GM12878 (cell line): ENCODE measurements at regions not wholly inside any gene's neighbourhood (a gene's known extent, or its start where the extent isn't known, plus 50 kb on each side); places are given as distances from the start of the nearest gene placed in this dataset.

Experiments used
- ATAC-seq: fragments of 200-7000 bp; cut with Tn5 transposase; 3 replicates; pipeline ENCODE4 v1.9.1; 2020; ENCODE audit warnings: mild to moderate bottlenecking, moderate library complexity
- BruUV-seq: library from RNA; stranded (reverse); fragments of 400-500 nt; replicated peaks from 2 replicates; lab custom pipeline; 2021; lab: Mats Ljungman, UMichigan
- CTCF ChIA-PET: fragments of 300-600 bp; sonication (Branson Sonifier 250); formaldehyde crosslinking; extraction: SDS; loops from one replicate; lab custom pipeline; 2021; ENCODE audit warnings: inconsistent platforms; lab: Yijun Ruan, JAX
- POLR2A ChIA-PET: fragments of 350-600 bp; formaldehyde crosslinking; extraction: SDS; loops from one replicate; lab custom pipeline; 2021; ENCODE audit warnings: inconsistent platforms; lab: Charles Lee
- RAD21 ChIA-PET: fragments of 300-600 bp; sonication (Branson Sonifier 250); formaldehyde crosslinking; loops from one replicate; lab custom pipeline; 2023; ENCODE audit warnings: antibody characterized with exemption; ENCODE audit not compliant: unreplicated experiment; lab: Charles Lee
- SMC1A ChIA-PET: fragments of 300-600 bp; sonication (Branson Sonifier 250); formaldehyde crosslinking; loops from one replicate; lab custom pipeline; 2023; ENCODE audit not compliant: unreplicated experiment, uncharacterized antibody; lab: Charles Lee
- DNase-seq: peaks from one replicate; pipeline ENCODE4 v3.0.0-alpha.2; 2011; ENCODE audit warnings: low read depth, low spot score
- FAIRE-seq: peaks from 3 replicates; lab custom pipeline; 2011; peaks lifted over from hg19 to GRCh38; lab: Jason Lieb, UNC
- H2AFZ ChIP-seq: 2 replicates; pipeline ENCODE4 v1.6.0; 2011; ENCODE audit warnings: low read depth, low read length, control low read depth; ENCODE audit not compliant: control insufficient read depth
- H3K27ac ChIP-seq: 2 replicates; pipeline ENCODE4 v1.5.1; 2011; ENCODE audit warnings: control low read depth; ENCODE audit not compliant: control insufficient read depth, insufficient read depth
- H3K27me3 ChIP-seq, 2 experiments: replicated peaks in 1 of 2; 2 replicates each; pipeline versions ENCODE4 v1.6.0 to v1.6.1; 2011; ENCODE audit warnings: low read length in 1 of 2; ENCODE audit not compliant: control insufficient read depth in 2 of 2, insufficient read depth in 2 of 2
- H3K36me3 ChIP-seq, 2 experiments: 2 replicates each; pipeline ENCODE4 v1.5.1; 2011; ENCODE audit warnings: low read length in 1 of 2; ENCODE audit not compliant: control insufficient read depth in 2 of 2, insufficient read depth in 2 of 2
- H3K4me1 ChIP-seq: 2 replicates; pipeline ENCODE4 v1.6.1; 2011; ENCODE audit warnings: mild to moderate bottlenecking, low read length, moderate library complexity, mixed read lengths; ENCODE audit not compliant: control insufficient read depth, insufficient read depth
- H3K4me2 ChIP-seq: 2 replicates; pipeline ENCODE4 v1.6.0; 2011; ENCODE audit warnings: control low read depth; ENCODE audit not compliant: control insufficient read depth, insufficient read depth
- H3K4me3 ChIP-seq: fragments of 200-600 bp; sonication (generic); 2 replicates; pipeline ENCODE4 v1.5.1; 2016
- H3K79me2 ChIP-seq: 2 replicates; pipeline ENCODE4 v1.6.0; 2011; ENCODE audit warnings: low read length; ENCODE audit not compliant: control insufficient read depth, insufficient read depth
- H3K9ac ChIP-seq: 2 replicates; pipeline ENCODE4 v1.8.0; 2011; ENCODE audit warnings: low read length, control low read depth, mixed read lengths; ENCODE audit not compliant: control insufficient read depth, insufficient read depth
- H3K9me3 ChIP-seq: replicated peaks from 3 replicates; pipeline ENCODE4 v1.5.1; 2011; ENCODE audit warnings: mild to moderate bottlenecking, low read length; ENCODE audit not compliant: control insufficient read depth, insufficient read depth
- H4K20me1 ChIP-seq: 2 replicates; pipeline ENCODE4 v1.6.0; 2011; ENCODE audit not compliant: control insufficient read depth, insufficient read depth
- BHLHE40 ChIP-seq, 2 experiments: fragments of 450-650 bp in 1 of 2; IDR thresholded peaks; 2 replicates each; pipeline ENCODE4 v1.6.1; 2011 to 2017; ENCODE audit warnings: low read depth in 2 of 2, borderline replicate concordance in 1 of 2, improper control_type of control experiment in 1 of 2, low read length in 1 of 2, mild to moderate bottlenecking in 1 of 2
- CUX1 ChIP-seq: IDR thresholded peaks from 2 replicates; pipeline ENCODE4 v1.6.1; 2012; ENCODE audit warnings: improper control_type of control experiment, low read depth, low read length; ENCODE audit not compliant: insufficient replicate concordance
- HDGF ChIP-seq: fragments of 450-650 bp; IDR thresholded peaks from 2 replicates; pipeline ENCODE4 v1.6.1; 2016; ENCODE audit warnings: antibody characterized with exemption
- IRF3 ChIP-seq: fragments of 450-650 bp; IDR thresholded peaks from 2 replicates; pipeline ENCODE4 v1.6.1; 2014; ENCODE audit warnings: mild to moderate bottlenecking
- KDM1A ChIP-seq: fragments of 200-600 bp; sonication (generic); IDR thresholded peaks from 2 replicates; pipeline ENCODE4 v1.6.1; 2016; ENCODE audit warnings: borderline replicate concordance
- NBN ChIP-seq: fragments of 450-650 bp; IDR thresholded peaks from 2 replicates; pipeline ENCODE4 v1.6.1; 2016
- RAD21 ChIP-seq: IDR thresholded peaks from 2 replicates; pipeline ENCODE4 v1.6.1; 2011; ENCODE audit warnings: mild to moderate bottlenecking, low read depth, low read length, moderate library complexity; ENCODE audit not compliant: insufficient read depth
- RBBP5 ChIP-seq: fragments of 200-600 bp; sonication (generic); conservative IDR thresholded peaks from 2 replicates; pipeline ENCODE4 v1.6.1; 2016
- REST ChIP-seq: IDR thresholded peaks from 2 replicates; pipeline ENCODE4 v1.6.1; 2012; ENCODE audit warnings: mild to moderate bottlenecking, low read depth, low read length
- ZBED1 ChIP-seq: IDR thresholded peaks from 2 replicates; pipeline ENCODE4 v1.6.1; 2016; ENCODE audit warnings: borderline replicate concordance
- WGBS: methylation state at CpG from one replicate; pipeline ENCODE4 v1.1.6; 2016; ENCODE audit warnings: low lambda C conversion rate; ENCODE audit not compliant: insufficient replicate concordance, insufficient coverage; ENCODE audit errors: missing lambda C conversion rate; 5-methylcytosine and 5-hydroxymethylcytosine counted together
- in situ Hi-C: fragments of 300-500 bp; cut with MboI; formaldehyde crosslinking; loops from 9 replicates; pipeline ENCODE4 v1.14.3; 2018; ENCODE audit warnings: mixed read lengths
- intact Hi-C: fragments of 100-400 bp; cut with micrococcal nuclease; formaldehyde crosslinking; loops from one replicate; pipeline ENCODE4 v1.14.2; 2022; ENCODE audit not compliant: unreplicated experiment

GRCh38 chr10:118912961-118913600, 116.4 kb upstream of the NANOS1 start:
- DNase-seq: no peak
- Histone ChIP-seq H3K4me1 (no peaks in the 10 kb centered on the region), H3K36me3 (no peaks in the 10 kb centered on the region), H3K9me3 (no peaks in the 10 kb centered on the region), H3K4me3 (no peak overlapping the region), H4K20me1 (no peaks in the 10 kb centered on the region), H3K9ac (no peak overlapping the region), H3K27ac (no peak overlapping the region), H3K79me2 (no peaks in the 10 kb centered on the region), H2AFZ (no peak overlapping the region), H3K4me2 (no peak overlapping the region), H3K27me3 (no peaks in the 10 kb centered on the region)
- CTCF ChIA-PET: no interaction called here
- SMC1A ChIA-PET: no interaction called here
- TF ChIP-seq BHLHE40 (IDR thresholded peaks at IDR 0.05; ENCODE audit: borderline replicate concordance in 1 of 2, low read depth in 2 of 2, low read length in 1 of 2) (no peak), IRF3 (no peak), REST (no peak), RBBP5 (no peak), NBN (no peak), RAD21 (no peak), KDM1A (no peak), CUX1 (no peak), HDGF (no peak), ZBED1 (no peak)
- no peak for ATAC-seq
- no TSS peak for BruUV-seq
- RAD21 ChIA-PET: no interaction called here
- in situ Hi-C loops: no loop called here
- POLR2A ChIA-PET: no interaction called here
- 42% methylated on average over 4 of the region's 4 CpGs for WGBS
- intact Hi-C loops: no loop called here
- no peak for FAIRE-seq
